Type B pancreatic cell (in vitro differentiated cells): ENCODE measurements at regions not wholly inside any gene's neighbourhood (a gene's known extent, or its start where the extent isn't known, plus 50 kb on each side); places are given as distances from the start of the nearest gene placed in this dataset.

Experiments used
- DNase-seq: peaks from one replicate; pipeline ENCODE4 v3.0.0; 2021; ENCODE audit warnings: mixed read lengths; ENCODE audit not compliant: unreplicated experiment; ENCODE audit errors: extremely low spot score
- H3K27ac Mint-ChIP-seq: 2 replicates; pipeline ENCODE4 v1.8.0; 2021; ENCODE audit warnings: mild to moderate bottlenecking, mixed read lengths
- H3K27me3 Mint-ChIP-seq: 2 replicates; pipeline ENCODE4 v1.8.0; 2021; ENCODE audit warnings: mixed read lengths
- H3K36me3 Mint-ChIP-seq: 2 replicates; pipeline ENCODE4 v1.8.0; 2021; ENCODE audit warnings: mixed read lengths
- H3K4me1 Mint-ChIP-seq: one replicate; pipeline ENCODE4 v1.8.0; 2021; ENCODE audit warnings: mixed read lengths; ENCODE audit not compliant: unreplicated experiment
- H3K4me3 Mint-ChIP-seq: 2 replicates; pipeline ENCODE4 v1.8.0; 2021; ENCODE audit warnings: mild to moderate bottlenecking, mixed read lengths
- H3K9me3 Mint-ChIP-seq: 2 replicates; pipeline ENCODE4 v1.8.0; 2021; ENCODE audit warnings: mixed read lengths
- TF ChIP-seq, protein P1 (sequence below): fragments of 200-600 bp; sonication (generic); conservative IDR thresholded peaks from 2 replicates; pipeline ENCODE4 v1.5.0; 2021; ENCODE audit warnings: antibody characterized with exemption, mild to moderate bottlenecking

GRCh38 chr4:123298261-123298660, 98.3 kb upstream of the SPRY1 start:
- no peak for DNase-seq
- no peaks in the 10 kb centered on the region for H3K36me3 Mint-ChIP-seq
- H3K27me3 Mint-ChIP-seq = no peaks in the 10 kb centered on the region
- H3K4me3 Mint-ChIP-seq = no peak overlapping the region
- no peak overlapping the region for H3K27ac Mint-ChIP-seq
- peaks cover 11% of the 10 kb centered on the region for H3K4me1 Mint-ChIP-seq
- TF ChIP-seq, protein P1, sequence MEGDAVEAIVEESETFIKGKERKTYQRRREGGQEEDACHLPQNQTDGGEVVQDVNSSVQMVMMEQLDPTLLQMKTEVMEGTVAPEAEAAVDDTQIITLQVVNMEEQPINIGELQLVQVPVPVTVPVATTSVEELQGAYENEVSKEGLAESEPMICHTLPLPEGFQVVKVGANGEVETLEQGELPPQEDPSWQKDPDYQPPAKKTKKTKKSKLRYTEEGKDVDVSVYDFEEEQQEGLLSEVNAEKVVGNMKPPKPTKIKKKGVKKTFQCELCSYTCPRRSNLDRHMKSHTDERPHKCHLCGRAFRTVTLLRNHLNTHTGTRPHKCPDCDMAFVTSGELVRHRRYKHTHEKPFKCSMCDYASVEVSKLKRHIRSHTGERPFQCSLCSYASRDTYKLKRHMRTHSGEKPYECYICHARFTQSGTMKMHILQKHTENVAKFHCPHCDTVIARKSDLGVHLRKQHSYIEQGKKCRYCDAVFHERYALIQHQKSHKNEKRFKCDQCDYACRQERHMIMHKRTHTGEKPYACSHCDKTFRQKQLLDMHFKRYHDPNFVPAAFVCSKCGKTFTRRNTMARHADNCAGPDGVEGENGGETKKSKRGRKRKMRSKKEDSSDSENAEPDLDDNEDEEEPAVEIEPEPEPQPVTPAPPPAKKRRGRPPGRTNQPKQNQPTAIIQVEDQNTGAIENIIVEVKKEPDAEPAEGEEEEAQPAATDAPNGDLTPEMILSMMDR = no peak
- H3K9me3 Mint-ChIP-seq = no peaks in the 10 kb centered on the region

- Mint-ChIP-seq H3K27me3 (no peaks in the 10 kb centered on the region), H3K27ac (no peak overlapping the region), H3K4me1 (peaks cover 12% of the 10 kb centered on the region), H3K9me3 (no peaks in the 10 kb centered on the region), H3K36me3 (no peaks in the 10 kb centered on the region), H3K4me3 (no peak overlapping the region)
- DNase-seq = no peak
- TF ChIP-seq, protein P1 = no peak
Measured at GRCh38 chr4:123298801-123299200, 97.8 kb upstream of the SPRY1 start.

- peaks cover 16% of the 10 kb centered on the region for H3K4me1 Mint-ChIP-seq
- H3K4me3 Mint-ChIP-seq = no peak overlapping the region
- H3K36me3 Mint-ChIP-seq = no peaks in the 10 kb centered on the region
- no peaks in the 10 kb centered on the region for H3K27me3 Mint-ChIP-seq
- no peak overlapping the region for H3K27ac Mint-ChIP-seq
- no peak for DNase-seq
- no peaks in the 10 kb centered on the region for H3K9me3 Mint-ChIP-seq
- TF ChIP-seq, protein P1 = no peak
Measured at GRCh38 chr4:123299212-123299691, 97.3 kb upstream of the SPRY1 start.

GRCh38 chr4:123300222-123301039, 96.2 kb upstream of the SPRY1 start:
- peaks cover 24% of the 10 kb centered on the region for H3K4me1 Mint-ChIP-seq
- no peaks in the 10 kb centered on the region for H3K27me3 Mint-ChIP-seq
- H3K4me3 Mint-ChIP-seq = no peak overlapping the region
- TF ChIP-seq, protein P1 = no peak
- no peak overlapping the region for H3K27ac Mint-ChIP-seq
- no peaks in the 10 kb centered on the region for H3K9me3 Mint-ChIP-seq
- no peaks in the 10 kb centered on the region for H3K36me3 Mint-ChIP-seq
- no peak for DNase-seq

DNA sequence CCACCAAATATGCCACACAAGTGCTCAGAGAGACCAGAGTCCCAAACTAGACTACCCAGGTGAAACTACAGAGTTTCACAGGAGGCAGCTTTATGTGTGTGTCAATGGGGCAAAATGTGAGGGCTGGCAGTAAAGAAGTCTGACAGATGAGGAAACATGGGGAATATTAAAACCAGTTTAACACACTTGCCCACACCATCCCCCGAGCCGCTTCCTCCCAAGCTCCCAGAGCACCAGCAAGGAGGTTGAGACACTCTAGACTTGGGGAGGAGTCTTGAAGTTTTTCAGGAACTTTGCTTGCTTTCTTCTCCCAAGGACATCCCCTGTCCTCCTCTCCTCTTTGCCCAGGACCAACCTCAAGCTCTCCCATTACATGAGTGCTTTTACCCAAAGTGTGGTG, 94.7 kb upstream of the SPRY1 start:
- peak overlapping the region; percentile 6 for H3K27ac Mint-ChIP-seq
- no peaks in the 10 kb centered on the region for H3K36me3 Mint-ChIP-seq
- TF ChIP-seq, protein P1 = no peak

More for the DNA sequence above, 94.7 kb upstream of the SPRY1 start:
- no peak overlapping the region for H3K4me3 Mint-ChIP-seq
- no peaks in the 10 kb centered on the region for H3K9me3 Mint-ChIP-seq
- DNase-seq = no peak
- H3K4me1 Mint-ChIP-seq = peaks cover 32% of the 10 kb centered on the region
- H3K27me3 Mint-ChIP-seq = no peaks in the 10 kb centered on the region
